ENCODE measurements at regions not wholly inside any gene's neighbourhood (a gene's known extent, or its start where the extent isn't known, plus 50 kb on each side); places are given as distances from the start of the nearest gene placed in this dataset.
"Not testable (repeated sequence)": the region's sequence is repeated elsewhere in the genome, so short reads cannot be mapped to it uniquely, and the experiment has no call there.

DNA sequence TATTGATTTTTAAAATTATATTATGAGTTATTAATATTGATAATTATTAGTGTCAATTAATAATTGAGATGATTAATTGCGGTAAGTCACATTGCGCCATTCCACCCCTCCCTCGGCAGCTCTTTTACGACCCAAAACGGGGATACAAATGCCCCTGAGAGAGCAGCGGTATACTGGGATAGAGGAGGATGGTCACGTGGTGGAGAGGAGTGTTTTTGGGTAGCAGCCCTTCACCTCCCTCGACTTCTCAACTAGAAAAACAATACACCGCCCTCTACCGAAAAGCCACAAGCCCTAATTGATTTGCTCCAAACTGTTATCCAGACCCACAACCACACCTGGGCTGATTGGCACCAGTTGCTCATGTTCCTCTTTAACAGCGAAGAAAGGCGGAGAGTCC, 71.0 kb downstream of the DAPL1 start:
- H3K79me2 ChIP-seq; H3K27ac ChIP-seq; H3K4me2 ChIP-seq (ENCODE audit: low read length); H3K9ac ChIP-seq; H3K9me3 ChIP-seq (ENCODE audit: control insufficient read depth, low read length); H3K4me1 ChIP-seq; H3K4me3 ChIP-seq (ENCODE audit: low read depth, low read length); H3K27me3 ChIP-seq (ENCODE audit: control insufficient read depth, insufficient read depth, low read length); H3K36me3 ChIP-seq (ENCODE audit: control insufficient read depth, insufficient read depth, low read length); H2AFZ ChIP-seq: not testable (repeated sequence)

DNA sequence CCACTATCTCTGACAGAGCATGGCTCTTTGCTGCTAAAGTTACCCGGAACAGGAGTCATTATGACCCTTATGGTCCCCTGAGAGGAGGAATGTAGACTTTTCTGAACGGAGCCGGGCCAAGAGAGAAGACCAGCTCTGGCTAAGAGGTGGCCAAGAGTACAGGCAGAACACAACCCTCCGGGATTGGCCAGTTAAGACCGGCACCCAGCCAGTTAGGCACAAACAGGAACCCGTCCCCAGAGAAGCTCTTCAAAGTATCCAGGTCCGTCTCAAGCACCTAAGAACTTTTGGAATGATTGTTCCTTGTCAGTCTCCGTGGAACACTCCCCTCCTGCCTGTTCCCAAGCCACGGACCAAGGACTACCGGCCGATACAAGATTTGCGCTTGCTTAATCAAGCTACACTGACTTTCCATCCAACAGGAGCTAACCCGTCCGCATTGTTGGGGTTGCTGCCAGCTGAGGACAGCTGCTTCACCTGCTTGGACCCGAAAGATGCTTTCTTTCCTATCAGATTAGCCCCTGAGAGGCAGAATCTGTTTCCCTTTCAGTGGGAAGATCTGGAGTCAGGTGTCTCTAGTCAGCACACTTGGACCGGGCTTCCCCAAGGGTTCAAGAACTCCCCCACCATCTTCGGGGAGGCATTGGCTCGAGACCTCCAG, 72.5 kb downstream of the DAPL1 start:
- H3K27ac ChIP-seq; H3K4me3 ChIP-seq (ENCODE audit: low read depth, low read length): not testable (repeated sequence)

DNA sequence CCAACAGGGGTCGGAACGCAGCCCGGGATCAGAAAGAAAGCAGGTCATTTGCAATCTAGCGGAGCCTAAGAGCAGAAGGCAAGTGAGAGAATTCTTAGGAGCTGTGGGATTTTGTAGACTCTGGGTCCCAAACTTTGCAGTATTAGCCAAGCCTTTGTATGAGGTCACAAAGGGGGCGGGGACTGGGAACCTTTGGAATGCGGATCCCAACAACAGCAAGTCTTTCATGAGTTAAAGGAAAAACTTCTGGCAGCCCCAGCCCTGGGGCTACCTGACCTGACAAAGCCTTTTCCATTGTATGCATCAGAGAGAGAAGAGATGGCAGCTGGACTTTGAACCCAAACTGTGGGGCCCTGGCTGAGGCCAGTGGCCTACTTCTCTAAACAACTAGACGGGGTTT, 73.3 kb downstream of the DAPL1 start:
- H3K4me2 ChIP-seq (ENCODE audit: low read length); H3K4me3 ChIP-seq (ENCODE audit: low read depth, low read length); H3K9me3 ChIP-seq (ENCODE audit: control insufficient read depth, low read length); H3K4me1 ChIP-seq; H3K79me2 ChIP-seq; H3K36me3 ChIP-seq (ENCODE audit: control insufficient read depth, insufficient read depth, low read length); H3K27ac ChIP-seq; H3K9ac ChIP-seq; H3K27me3 ChIP-seq (ENCODE audit: control insufficient read depth, insufficient read depth, low read length); H2AFZ ChIP-seq: not testable (repeated sequence)

More for the DNA sequence above, 72.5 kb downstream of the DAPL1 start:
- H3K27me3 ChIP-seq (ENCODE audit: control insufficient read depth, insufficient read depth, low read length); H3K36me3 ChIP-seq (ENCODE audit: control insufficient read depth, insufficient read depth, low read length); H3K9me3 ChIP-seq (ENCODE audit: control insufficient read depth, low read length); H3K9ac ChIP-seq; H3K4me2 ChIP-seq (ENCODE audit: low read length); H3K4me1 ChIP-seq; H3K79me2 ChIP-seq: not testable (repeated sequence)
- peak overlapping the region; percentile 29 for H2AFZ ChIP-seq

DNA sequence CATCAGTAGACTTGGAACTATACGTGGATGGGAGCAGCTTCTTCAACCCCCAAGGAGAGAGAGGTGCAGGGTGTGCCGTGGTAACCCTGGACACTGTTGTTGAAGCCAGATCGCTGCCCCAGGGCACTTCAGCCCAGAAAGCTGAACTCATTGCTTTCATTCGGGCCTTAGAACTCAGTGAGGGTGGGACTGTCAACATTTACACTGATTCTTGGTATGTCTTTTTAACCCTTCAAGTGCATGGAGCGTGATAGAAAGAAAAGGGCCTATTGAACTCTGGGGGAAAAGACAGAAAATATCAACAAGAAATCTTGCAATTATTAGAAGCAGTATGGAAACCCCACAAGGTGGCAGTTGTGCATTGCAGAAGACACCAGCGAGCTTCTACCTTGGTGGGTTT, 74.0 kb downstream of the DAPL1 start:
- not testable (repeated sequence) for H3K9me3 ChIP-seq (ENCODE audit: control insufficient read depth, low read length); H3K27me3 ChIP-seq (ENCODE audit: control insufficient read depth, insufficient read depth, low read length); H3K4me3 ChIP-seq (ENCODE audit: low read depth, low read length); H3K4me2 ChIP-seq (ENCODE audit: low read length); H3K9ac ChIP-seq; H2AFZ ChIP-seq; H3K79me2 ChIP-seq; H3K4me1 ChIP-seq; H3K27ac ChIP-seq; H3K36me3 ChIP-seq (ENCODE audit: control insufficient read depth, insufficient read depth, low read length)

DNA sequence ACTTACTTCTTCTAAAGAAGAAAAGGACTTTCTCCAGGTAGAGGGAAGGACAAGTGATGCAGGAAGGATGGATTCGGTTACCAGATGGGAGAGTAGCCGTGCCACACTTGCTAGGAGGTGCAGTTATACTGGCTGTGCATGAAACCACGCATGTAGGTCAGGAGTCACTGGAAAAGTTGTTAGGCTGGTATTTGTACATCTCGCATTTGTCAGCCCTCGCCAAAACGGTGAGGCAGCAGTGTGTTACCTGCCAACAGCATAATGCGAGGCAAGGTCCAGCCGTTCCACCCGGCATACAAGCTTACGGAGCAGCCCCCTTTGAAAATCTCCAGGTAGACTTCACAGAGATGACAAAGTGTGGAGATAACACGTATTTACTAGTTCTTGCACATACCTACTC, 74.5 kb downstream of the DAPL1 start:
- H3K9ac ChIP-seq; H3K36me3 ChIP-seq (ENCODE audit: control insufficient read depth, insufficient read depth, low read length): not testable (repeated sequence)

DNA sequence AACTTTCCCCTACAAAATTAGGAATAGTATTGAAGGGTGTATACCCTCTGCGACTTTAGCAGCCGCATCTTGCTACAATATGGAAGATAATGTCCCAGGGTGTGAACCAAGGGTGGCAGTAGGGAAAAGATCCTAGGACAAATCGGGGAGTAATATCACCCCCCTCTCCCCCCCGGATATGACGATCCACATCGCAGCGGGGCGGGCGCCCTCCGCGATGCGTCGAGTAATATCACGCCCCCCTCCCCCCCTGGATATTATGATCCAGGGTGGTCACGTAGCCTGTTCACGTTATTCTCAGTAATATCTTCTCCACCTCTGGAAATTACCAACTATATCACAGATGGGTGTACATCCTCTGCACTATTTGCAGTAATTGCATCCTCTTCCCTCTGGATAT, 82.9 kb downstream of the DAPL1 start:
- H3K4me1 ChIP-seq, result no peaks in the 10 kb centered on the region
- H3K79me2 ChIP-seq, result no peaks in the 10 kb centered on the region

More for the DNA sequence above, 74.5 kb downstream of the DAPL1 start:
- H3K4me1 ChIP-seq; H3K4me3 ChIP-seq (ENCODE audit: low read depth, low read length); H3K9me3 ChIP-seq (ENCODE audit: control insufficient read depth, low read length); H3K79me2 ChIP-seq; H3K27ac ChIP-seq; H3K4me2 ChIP-seq (ENCODE audit: low read length); H2AFZ ChIP-seq; H3K27me3 ChIP-seq (ENCODE audit: control insufficient read depth, insufficient read depth, low read length): not testable (repeated sequence)

DNA sequence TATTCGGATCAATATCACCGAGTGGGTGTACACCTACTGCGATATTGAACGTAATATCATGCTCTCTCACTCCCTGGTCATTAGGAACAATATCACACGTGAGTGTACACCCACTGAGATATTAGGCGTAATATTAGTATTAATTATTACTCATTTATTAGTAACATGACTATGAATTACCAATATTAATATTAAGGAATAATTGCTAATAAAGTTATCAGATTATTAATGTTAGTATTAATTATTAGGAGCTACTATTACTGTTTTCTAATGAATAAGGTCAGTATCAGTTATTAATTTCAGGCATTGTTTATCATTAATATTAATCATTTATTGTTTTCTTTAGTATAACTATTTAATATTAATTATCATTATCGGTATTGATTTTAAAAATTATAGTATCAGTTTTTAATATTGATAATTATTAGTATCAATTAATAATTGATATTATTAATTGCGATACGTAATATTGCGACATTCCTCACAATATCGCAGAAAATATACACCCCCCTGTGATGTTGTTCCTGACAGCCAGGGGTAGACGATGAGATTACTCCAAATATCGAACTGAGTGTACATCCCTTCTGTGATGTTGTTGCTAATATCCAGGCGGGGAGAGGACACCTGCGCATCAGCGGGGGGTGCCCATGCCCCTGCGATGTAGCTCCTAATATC, 84.2 kb downstream of the DAPL1 start:
- Histone ChIP-seq H2AFZ (no peak overlapping the region), H3K27me3 (ENCODE audit: control insufficient read depth, insufficient read depth, low read length) (no peaks in the 10 kb centered on the region), H3K4me3 (ENCODE audit: low read depth, low read length) (no peak overlapping the region), H3K9ac (no peak overlapping the region), H3K4me2 (ENCODE audit: low read length) (no peak overlapping the region), H3K79me2 (no peaks in the 10 kb centered on the region), H3K9me3 (ENCODE audit: control insufficient read depth, low read length) (no peaks in the 10 kb centered on the region), H3K27ac (no peak overlapping the region), H3K4me1 (no peaks in the 10 kb centered on the region), H3K36me3 (ENCODE audit: control insufficient read depth, insufficient read depth, low read length) (no peaks in the 10 kb centered on the region)
- TF ChIP-seq, protein P1, sequence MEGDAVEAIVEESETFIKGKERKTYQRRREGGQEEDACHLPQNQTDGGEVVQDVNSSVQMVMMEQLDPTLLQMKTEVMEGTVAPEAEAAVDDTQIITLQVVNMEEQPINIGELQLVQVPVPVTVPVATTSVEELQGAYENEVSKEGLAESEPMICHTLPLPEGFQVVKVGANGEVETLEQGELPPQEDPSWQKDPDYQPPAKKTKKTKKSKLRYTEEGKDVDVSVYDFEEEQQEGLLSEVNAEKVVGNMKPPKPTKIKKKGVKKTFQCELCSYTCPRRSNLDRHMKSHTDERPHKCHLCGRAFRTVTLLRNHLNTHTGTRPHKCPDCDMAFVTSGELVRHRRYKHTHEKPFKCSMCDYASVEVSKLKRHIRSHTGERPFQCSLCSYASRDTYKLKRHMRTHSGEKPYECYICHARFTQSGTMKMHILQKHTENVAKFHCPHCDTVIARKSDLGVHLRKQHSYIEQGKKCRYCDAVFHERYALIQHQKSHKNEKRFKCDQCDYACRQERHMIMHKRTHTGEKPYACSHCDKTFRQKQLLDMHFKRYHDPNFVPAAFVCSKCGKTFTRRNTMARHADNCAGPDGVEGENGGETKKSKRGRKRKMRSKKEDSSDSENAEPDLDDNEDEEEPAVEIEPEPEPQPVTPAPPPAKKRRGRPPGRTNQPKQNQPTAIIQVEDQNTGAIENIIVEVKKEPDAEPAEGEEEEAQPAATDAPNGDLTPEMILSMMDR (IDR thresholded peaks at IDR 0.05), result no peak

More for the DNA sequence above, 82.9 kb downstream of the DAPL1 start:
- Histone ChIP-seq H3K4me3 (ENCODE audit: low read depth, low read length) (no peak overlapping the region), H2AFZ (no peak overlapping the region), H3K9me3 (ENCODE audit: control insufficient read depth, low read length) (no peaks in the 10 kb centered on the region), H3K9ac (no peak overlapping the region), H3K4me2 (ENCODE audit: low read length) (no peak overlapping the region), H3K36me3 (ENCODE audit: control insufficient read depth, insufficient read depth, low read length) (no peaks in the 10 kb centered on the region), H3K27ac (no peak overlapping the region), H3K27me3 (ENCODE audit: control insufficient read depth, insufficient read depth, low read length) (no peaks in the 10 kb centered on the region)
- TF ChIP-seq, protein P1 (IDR thresholded peaks at IDR 0.05), result no peak

All from parathyroid adenoma (tissue), 2 donors.